GM23338 (cell line): ENCODE measurements at regions not wholly inside any gene's neighbourhood (a gene's known extent, or its start where the extent isn't known, plus 50 kb on each side); places are given as distances from the start of the nearest gene placed in this dataset.

Experiments
- ATAC-seq: fragments of 200-7000 bp; cut with Tn5 transposase; 3 replicates; pipeline ENCODE4 v1.9.1; 2020
- DNase-seq: peaks from one replicate; pipeline ENCODE4 v3.0.0-alpha.2; 2015; ENCODE audit warnings: low spot score
- H2AFZ ChIP-seq: fragments of 200-600 bp; sonication (generic); 2 replicates; pipeline ENCODE4 v1.8.0; 2016; ENCODE audit warnings: antibody characterized with exemption, mild to moderate bottlenecking, moderate library complexity
- H3F3A ChIP-seq: fragments of 200-600 bp; sonication (generic); replicated peaks from 2 replicates; pipeline ENCODE4 v1.8.0; 2017; ENCODE audit warnings: antibody characterized with exemption, mixed run types, low read depth
- H3K27ac ChIP-seq: fragments of 200-600 bp; sonication (generic); 2 replicates; pipeline ENCODE4 v1.6.1; 2016; ENCODE audit warnings: low read depth
- H3K27me3 ChIP-seq: fragments of 200-600 bp; sonication (generic); 2 replicates; pipeline ENCODE4 v1.8.0; 2016; ENCODE audit warnings: mild to moderate bottlenecking, mixed run types, moderate library complexity; ENCODE audit not compliant: insufficient read depth
- H3K36me3 ChIP-seq: fragments of 200-600 bp; sonication (generic); 2 replicates; pipeline ENCODE4 v1.8.0; 2016; ENCODE audit warnings: mild to moderate bottlenecking; ENCODE audit not compliant: insufficient read depth
- H3K4me1 ChIP-seq: fragments of 200-600 bp; sonication (generic); 2 replicates; pipeline ENCODE4 v1.8.0; 2016; ENCODE audit warnings: mild to moderate bottlenecking, moderate library complexity; ENCODE audit not compliant: insufficient read depth
- H3K4me2 ChIP-seq: fragments of 200-600 bp; sonication (generic); 2 replicates; pipeline ENCODE4 v1.7.1; 2017; ENCODE audit warnings: mixed run types
- H3K4me3 ChIP-seq: fragments of 200-600 bp; sonication (generic); 2 replicates; pipeline ENCODE4 v1.6.1; 2016; ENCODE audit warnings: mixed run types
- H3K79me2 ChIP-seq: fragments of 200-600 bp; sonication (generic); replicated peaks from 2 replicates; pipeline ENCODE4 v1.8.0; 2017; ENCODE audit warnings: mild to moderate bottlenecking; ENCODE audit not compliant: insufficient read depth
- H3K9me2 ChIP-seq: fragments of 200-600 bp; sonication (generic); 2 replicates; pipeline ENCODE4 v1.8.0; 2017; ENCODE audit not compliant: insufficient read depth
- H4K20me1 ChIP-seq: fragments of 200-600 bp; sonication (generic); replicated peaks from 2 replicates; pipeline ENCODE4 v1.8.0; 2017; ENCODE audit warnings: mild to moderate bottlenecking; ENCODE audit not compliant: insufficient read depth
- H3K27ac Mint-ChIP-seq: 2 replicates; pipeline ENCODE4 v1.8.0; 2020; ENCODE audit warnings: inconsistent platforms, mild to moderate bottlenecking, moderate library complexity, mixed read lengths
- H3K27me3 Mint-ChIP-seq: 3 replicates; pipeline ENCODE4 v1.8.0; 2022; ENCODE audit warnings: low read depth, mild to moderate bottlenecking, moderate library complexity, mixed read lengths, inconsistent platforms; ENCODE audit not compliant: insufficient read depth, poor library complexity
- H3K36me3 Mint-ChIP-seq: 3 replicates; pipeline ENCODE4 v1.8.0; 2021; ENCODE audit warnings: low read depth, mild to moderate bottlenecking, inconsistent platforms, moderate library complexity, mixed read lengths
- H3K4me1 Mint-ChIP-seq: 3 replicates; pipeline ENCODE4 v1.8.0; 2020; ENCODE audit warnings: mild to moderate bottlenecking, inconsistent platforms, mixed read lengths
- H3K4me3 Mint-ChIP-seq: 3 replicates; pipeline ENCODE4 v1.8.0; 2021; ENCODE audit warnings: moderate library complexity, mild to moderate bottlenecking, inconsistent platforms, mixed read lengths
- H3K9me3 Mint-ChIP-seq: 3 replicates; pipeline ENCODE4 v1.8.0; 2020; ENCODE audit warnings: moderate library complexity, mild to moderate bottlenecking, inconsistent platforms, mixed read lengths
- CREB1 ChIP-seq: fragments of 250-450 bp; sonication (Bioruptor Pico); IDR thresholded peaks from 2 replicates; pipeline ENCODE4 v1.5.0; 2020; ENCODE audit warnings: low read depth, mild to moderate bottlenecking, moderate library complexity
- EZH2 ChIP-seq: fragments of 200-600 bp; sonication (generic); IDR thresholded peaks from one replicate; pipeline ENCODE4 v1.8.0; 2017; ENCODE audit warnings: antibody characterized with exemption, mild to moderate bottlenecking, low read depth; ENCODE audit not compliant: unreplicated experiment
- EZH2phosphoT487 ChIP-seq: fragments of 200-600 bp; sonication (generic); IDR thresholded peaks from one replicate; pipeline ENCODE4 v1.8.1; 2018; ENCODE audit warnings: antibody characterized with exemption; ENCODE audit not compliant: unreplicated experiment
- NANOG ChIP-seq: IDR thresholded peaks from 2 replicates; pipeline ENCODE4 v1.6.1; 2016; ENCODE audit warnings: antibody characterized with exemption, borderline replicate concordance
- POLR2AphosphoS5 ChIP-seq: IDR thresholded peaks from 2 replicates; pipeline ENCODE4 v1.6.1; 2016; ENCODE audit warnings: antibody characterized with exemption, low read depth
- STAT1 ChIP-seq: IDR thresholded peaks from one replicate; pipeline ENCODE4 v1.6.1; 2016; ENCODE audit warnings: antibody characterized with exemption; ENCODE audit not compliant: unreplicated experiment
- ZNF114 ChIP-seq: fragments of 250-450 bp; sonication (Bioruptor Pico); IDR thresholded peaks from 2 replicates; pipeline ENCODE4 v1.5.0; 2020; ENCODE audit warnings: mild to moderate bottlenecking, moderate library complexity
- ZNF331 ChIP-seq: fragments of 250-450 bp; sonication (Bioruptor Pico); IDR thresholded peaks from 2 replicates; pipeline ENCODE4 v1.5.0; 2020; ENCODE audit warnings: low read depth, mild to moderate bottlenecking, moderate library complexity
- TF ChIP-seq, protein P1 (sequence below), 2 experiments: fragments of 200-600 bp in 1 of 2; sonication (generic) in 1 of 2; conservative IDR thresholded peaks; 2 replicates each; pipeline versions ENCODE4 v1.5.1 to v1.6.1; 2016 to 2017; ENCODE audit warnings: antibody characterized with exemption in 2 of 2, low read depth in 2 of 2, mild to moderate bottlenecking in 2 of 2, moderate library complexity in 1 of 2
- TF ChIP-seq, protein P2 (sequence below): IDR thresholded peaks from one replicate; pipeline ENCODE4 v1.6.1; 2018; ENCODE audit warnings: antibody characterized with exemption; ENCODE audit not compliant: unreplicated experiment
- TF ChIP-seq, protein P3 (sequence below): fragments of 250-450 bp; sonication (Bioruptor Pico); IDR thresholded peaks from 2 replicates; pipeline ENCODE4 v1.5.0; 2020; ENCODE audit warnings: mild to moderate bottlenecking, moderate library complexity

DNA sequence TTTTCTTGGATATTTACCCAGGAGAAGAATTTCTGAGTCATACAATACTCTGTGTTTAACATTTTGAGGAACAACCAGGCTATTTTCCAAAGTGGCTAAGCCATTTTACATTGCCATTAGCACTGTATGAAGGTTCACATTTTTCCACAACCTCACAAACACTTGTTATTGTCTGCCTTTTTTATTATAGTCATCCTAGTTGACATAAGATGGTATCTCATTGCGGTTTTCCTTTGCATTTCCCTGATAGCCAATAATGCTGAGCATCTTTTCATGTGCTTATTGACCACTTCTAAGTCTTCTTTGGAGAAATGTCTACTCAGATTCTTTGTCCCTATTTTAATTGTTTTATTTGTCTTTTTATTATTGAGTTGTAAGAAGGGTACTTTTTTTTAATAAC is 107.4 kb upstream of the CES5A start (continued):
- TF ChIP-seq, protein P1, sequence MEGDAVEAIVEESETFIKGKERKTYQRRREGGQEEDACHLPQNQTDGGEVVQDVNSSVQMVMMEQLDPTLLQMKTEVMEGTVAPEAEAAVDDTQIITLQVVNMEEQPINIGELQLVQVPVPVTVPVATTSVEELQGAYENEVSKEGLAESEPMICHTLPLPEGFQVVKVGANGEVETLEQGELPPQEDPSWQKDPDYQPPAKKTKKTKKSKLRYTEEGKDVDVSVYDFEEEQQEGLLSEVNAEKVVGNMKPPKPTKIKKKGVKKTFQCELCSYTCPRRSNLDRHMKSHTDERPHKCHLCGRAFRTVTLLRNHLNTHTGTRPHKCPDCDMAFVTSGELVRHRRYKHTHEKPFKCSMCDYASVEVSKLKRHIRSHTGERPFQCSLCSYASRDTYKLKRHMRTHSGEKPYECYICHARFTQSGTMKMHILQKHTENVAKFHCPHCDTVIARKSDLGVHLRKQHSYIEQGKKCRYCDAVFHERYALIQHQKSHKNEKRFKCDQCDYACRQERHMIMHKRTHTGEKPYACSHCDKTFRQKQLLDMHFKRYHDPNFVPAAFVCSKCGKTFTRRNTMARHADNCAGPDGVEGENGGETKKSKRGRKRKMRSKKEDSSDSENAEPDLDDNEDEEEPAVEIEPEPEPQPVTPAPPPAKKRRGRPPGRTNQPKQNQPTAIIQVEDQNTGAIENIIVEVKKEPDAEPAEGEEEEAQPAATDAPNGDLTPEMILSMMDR (conservative IDR thresholded peaks at IDR 0.05; ENCODE audit: low read depth in 2 of 2) = no peak

DNA sequence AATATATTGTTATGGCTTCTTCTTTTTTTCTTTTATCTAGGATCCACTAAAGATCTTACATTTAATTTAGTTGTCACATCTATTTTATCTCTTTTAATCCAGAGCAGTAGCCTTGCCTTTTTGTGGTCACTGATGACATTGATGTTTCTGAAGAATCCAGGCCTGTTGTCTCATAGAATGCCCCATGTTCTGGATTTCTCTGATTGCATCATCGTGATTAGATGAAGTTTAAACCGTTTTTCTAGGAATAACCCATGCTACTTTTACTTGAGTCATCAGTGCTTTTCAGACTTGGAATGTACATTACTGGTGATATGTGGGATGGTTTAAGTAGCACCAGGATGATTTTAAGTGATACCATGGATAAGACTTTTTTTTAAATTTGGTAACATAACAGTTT is 106.4 kb upstream of the CES5A start:
- no peak overlapping the region for H3K27ac ChIP-seq
- Mint-ChIP-seq H3K4me3 (no peak overlapping the region), H3K27me3 (peaks cover 2% of the 10 kb centered on the region), H3K4me1 (peaks cover 15% of the 10 kb centered on the region), H3K36me3 (no peaks in the 10 kb centered on the region), H3K27ac (no peak overlapping the region), H3K9me3 (no peaks in the 10 kb centered on the region)
- no peaks in the 10 kb centered on the region for H3F3A ChIP-seq
- ATAC-seq (no peak), DNase-seq (no peak)
- H3K27me3 ChIP-seq = no peaks in the 10 kb centered on the region
- no peaks in the 10 kb centered on the region for H3K36me3 ChIP-seq
- no peak overlapping the region for H3K4me3 ChIP-seq
- H4K20me1 ChIP-seq = no peaks in the 10 kb centered on the region
- H3K4me1 ChIP-seq = peaks cover 12% of the 10 kb centered on the region
- H3K79me2 ChIP-seq = no peaks in the 10 kb centered on the region
- H3K9me2 ChIP-seq = 0 out of 2 replicates have a peak, but pooled peaks cover 4% of the 10 kb centered on the region
- no peak overlapping the region for H3K4me2 ChIP-seq
- no peak overlapping the region for H2AFZ ChIP-seq
- TF ChIP-seq, protein P2, sequence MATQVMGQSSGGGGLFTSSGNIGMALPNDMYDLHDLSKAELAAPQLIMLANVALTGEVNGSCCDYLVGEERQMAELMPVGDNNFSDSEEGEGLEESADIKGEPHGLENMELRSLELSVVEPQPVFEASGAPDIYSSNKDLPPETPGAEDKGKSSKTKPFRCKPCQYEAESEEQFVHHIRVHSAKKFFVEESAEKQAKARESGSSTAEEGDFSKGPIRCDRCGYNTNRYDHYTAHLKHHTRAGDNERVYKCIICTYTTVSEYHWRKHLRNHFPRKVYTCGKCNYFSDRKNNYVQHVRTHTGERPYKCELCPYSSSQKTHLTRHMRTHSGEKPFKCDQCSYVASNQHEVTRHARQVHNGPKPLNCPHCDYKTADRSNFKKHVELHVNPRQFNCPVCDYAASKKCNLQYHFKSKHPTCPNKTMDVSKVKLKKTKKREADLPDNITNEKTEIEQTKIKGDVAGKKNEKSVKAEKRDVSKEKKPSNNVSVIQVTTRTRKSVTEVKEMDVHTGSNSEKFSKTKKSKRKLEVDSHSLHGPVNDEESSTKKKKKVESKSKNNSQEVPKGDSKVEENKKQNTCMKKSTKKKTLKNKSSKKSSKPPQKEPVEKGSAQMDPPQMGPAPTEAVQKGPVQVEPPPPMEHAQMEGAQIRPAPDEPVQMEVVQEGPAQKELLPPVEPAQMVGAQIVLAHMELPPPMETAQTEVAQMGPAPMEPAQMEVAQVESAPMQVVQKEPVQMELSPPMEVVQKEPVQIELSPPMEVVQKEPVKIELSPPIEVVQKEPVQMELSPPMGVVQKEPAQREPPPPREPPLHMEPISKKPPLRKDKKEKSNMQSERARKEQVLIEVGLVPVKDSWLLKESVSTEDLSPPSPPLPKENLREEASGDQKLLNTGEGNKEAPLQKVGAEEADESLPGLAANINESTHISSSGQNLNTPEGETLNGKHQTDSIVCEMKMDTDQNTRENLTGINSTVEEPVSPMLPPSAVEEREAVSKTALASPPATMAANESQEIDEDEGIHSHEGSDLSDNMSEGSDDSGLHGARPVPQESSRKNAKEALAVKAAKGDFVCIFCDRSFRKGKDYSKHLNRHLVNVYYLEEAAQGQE = no peak
- TF ChIP-seq, protein P3, sequence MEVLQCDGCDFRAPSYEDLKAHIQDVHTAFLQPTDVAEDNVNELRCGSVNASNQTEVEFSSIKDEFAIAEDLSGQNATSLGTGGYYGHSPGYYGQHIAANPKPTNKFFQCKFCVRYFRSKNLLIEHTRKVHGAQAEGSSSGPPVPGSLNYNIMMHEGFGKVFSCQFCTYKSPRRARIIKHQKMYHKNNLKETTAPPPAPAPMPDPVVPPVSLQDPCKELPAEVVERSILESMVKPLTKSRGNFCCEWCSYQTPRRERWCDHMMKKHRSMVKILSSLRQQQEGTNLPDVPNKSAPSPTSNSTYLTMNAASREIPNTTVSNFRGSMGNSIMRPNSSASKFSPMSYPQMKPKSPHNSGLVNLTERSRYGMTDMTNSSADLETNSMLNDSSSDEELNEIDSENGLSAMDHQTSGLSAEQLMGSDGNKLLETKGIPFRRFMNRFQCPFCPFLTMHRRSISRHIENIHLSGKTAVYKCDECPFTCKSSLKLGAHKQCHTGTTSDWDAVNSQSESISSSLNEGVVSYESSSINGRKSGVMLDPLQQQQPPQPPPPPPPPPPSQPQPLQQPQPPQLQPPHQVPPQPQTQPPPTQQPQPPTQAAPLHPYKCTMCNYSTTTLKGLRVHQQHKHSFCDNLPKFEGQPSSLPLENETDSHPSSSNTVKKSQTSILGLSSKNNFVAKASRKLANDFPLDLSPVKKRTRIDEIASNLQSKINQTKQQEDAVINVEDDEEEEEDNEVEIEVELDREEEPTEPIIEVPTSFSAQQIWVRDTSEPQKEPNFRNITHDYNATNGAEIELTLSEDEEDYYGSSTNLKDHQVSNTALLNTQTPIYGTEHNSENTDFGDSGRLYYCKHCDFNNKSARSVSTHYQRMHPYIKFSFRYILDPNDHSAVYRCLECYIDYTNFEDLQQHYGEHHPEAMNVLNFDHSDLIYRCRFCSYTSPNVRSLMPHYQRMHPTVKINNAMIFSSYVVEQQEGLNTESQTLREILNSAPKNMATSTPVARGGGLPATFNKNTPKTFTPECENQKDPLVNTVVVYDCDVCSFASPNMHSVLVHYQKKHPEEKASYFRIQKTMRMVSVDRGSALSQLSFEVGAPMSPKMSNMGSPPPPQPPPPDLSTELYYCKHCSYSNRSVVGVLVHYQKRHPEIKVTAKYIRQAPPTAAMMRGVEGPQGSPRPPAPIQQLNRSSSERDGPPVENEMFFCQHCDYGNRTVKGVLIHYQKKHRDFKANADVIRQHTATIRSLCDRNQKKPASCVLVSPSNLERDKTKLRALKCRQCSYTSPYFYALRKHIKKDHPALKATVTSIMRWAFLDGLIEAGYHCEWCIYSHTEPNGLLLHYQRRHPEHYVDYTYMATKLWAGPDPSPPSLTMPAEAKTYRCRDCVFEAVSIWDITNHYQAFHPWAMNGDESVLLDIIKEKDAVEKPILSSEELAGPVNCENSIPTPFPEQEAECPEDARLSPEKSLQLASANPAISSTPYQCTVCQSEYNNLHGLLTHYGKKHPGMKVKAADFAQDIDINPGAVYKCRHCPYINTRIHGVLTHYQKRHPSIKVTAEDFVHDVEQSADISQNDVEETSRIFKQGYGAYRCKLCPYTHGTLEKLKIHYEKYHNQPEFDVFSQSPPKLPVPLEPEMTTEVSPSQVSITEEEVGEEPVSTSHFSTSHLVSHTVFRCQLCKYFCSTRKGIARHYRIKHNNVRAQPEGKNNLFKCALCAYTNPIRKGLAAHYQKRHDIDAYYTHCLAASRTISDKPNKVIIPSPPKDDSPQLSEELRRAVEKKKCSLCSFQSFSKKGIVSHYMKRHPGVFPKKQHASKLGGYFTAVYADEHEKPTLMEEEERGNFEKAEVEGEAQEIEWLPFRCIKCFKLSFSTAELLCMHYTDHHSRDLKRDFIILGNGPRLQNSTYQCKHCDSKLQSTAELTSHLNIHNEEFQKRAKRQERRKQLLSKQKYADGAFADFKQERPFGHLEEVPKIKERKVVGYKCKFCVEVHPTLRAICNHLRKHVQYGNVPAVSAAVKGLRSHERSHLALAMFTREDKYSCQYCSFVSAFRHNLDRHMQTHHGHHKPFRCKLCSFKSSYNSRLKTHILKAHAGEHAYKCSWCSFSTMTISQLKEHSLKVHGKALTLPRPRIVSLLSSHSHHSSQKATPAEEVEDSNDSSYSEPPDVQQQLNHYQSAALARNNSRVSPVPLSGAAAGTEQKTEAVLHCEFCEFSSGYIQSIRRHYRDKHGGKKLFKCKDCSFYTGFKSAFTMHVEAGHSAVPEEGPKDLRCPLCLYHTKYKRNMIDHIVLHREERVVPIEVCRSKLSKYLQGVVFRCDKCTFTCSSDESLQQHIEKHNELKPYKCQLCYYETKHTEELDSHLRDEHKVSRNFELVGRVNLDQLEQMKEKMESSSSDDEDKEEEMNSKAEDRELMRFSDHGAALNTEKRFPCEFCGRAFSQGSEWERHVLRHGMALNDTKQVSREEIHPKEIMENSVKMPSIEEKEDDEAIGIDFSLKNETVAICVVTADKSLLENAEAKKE (CRISPR knock-in tag) = no peak
- TF ChIP-seq NANOG (no peak), EZH2phosphoT487 (no peak), ZNF114 (CRISPR knock-in tag) (no peak), STAT1 (no peak), CREB1 (CRISPR knock-in tag) (no peak), ZNF331 (CRISPR knock-in tag) (no peak), EZH2 (no peak), POLR2AphosphoS5 (no peak)
- TF ChIP-seq, protein P1 (conservative IDR thresholded peaks at IDR 0.05; ENCODE audit: low read depth in 2 of 2) = no peak
